H9 (cell line): ENCODE measurements at regions not wholly inside any gene's neighbourhood (a gene's known extent, or its start where the extent isn't known, plus 50 kb on each side); places are given as distances from the start of the nearest gene placed in this dataset.

Experiments used
- DNase-seq: peaks from one replicate; pipeline ENCODE4 v3.0.0-alpha.2; 2017
- H2AFZ ChIP-seq: one replicate; pipeline ENCODE4 v1.6.1; 2013; ENCODE audit warnings: mild to moderate bottlenecking, low read length, control low read depth, moderate library complexity
- H2AK5ac ChIP-seq: 2 replicates; pipeline ENCODE4 v1.6.1; 2013; ENCODE audit warnings: low read length, control low read depth, mixed read lengths; ENCODE audit not compliant: insufficient read length
- H2BK120ac ChIP-seq: one replicate; pipeline ENCODE4 v1.6.1; 2013; ENCODE audit warnings: low read depth, mild to moderate bottlenecking, low read length, control low read depth, inconsistent platforms; ENCODE audit not compliant: poor library complexity, severe bottlenecking
- H2BK12ac ChIP-seq: 2 replicates; pipeline ENCODE4 v1.6.1; 2013; ENCODE audit warnings: low read length, control low read depth, mixed read lengths, low read depth; ENCODE audit not compliant: insufficient read length
- H2BK15ac ChIP-seq: 2 replicates; pipeline ENCODE4 v1.6.1; 2013; ENCODE audit warnings: low read depth, low read length, control low read depth
- H2BK20ac ChIP-seq: one replicate; pipeline ENCODE4 v1.6.1; 2013; ENCODE audit warnings: low read depth, mild to moderate bottlenecking, low read length, control low read depth, inconsistent platforms; ENCODE audit not compliant: poor library complexity, severe bottlenecking
- H2BK5ac ChIP-seq: 2 replicates; pipeline ENCODE4 v1.6.1; 2013; ENCODE audit warnings: low read length, control low read depth, mixed read lengths; ENCODE audit not compliant: insufficient read length
- H3K14ac ChIP-seq: 2 replicates; pipeline ENCODE4 v1.6.1; 2013; ENCODE audit warnings: low read length, control low read depth; ENCODE audit not compliant: insufficient read depth
- H3K18ac ChIP-seq: 2 replicates; pipeline ENCODE4 v1.6.1; 2013; ENCODE audit warnings: low read depth, mild to moderate bottlenecking, mixed read lengths, low read length, control low read depth; ENCODE audit not compliant: insufficient read length
- H3K23ac ChIP-seq: 2 replicates; pipeline ENCODE4 v1.6.1; 2013; ENCODE audit warnings: low read length, control low read depth, mixed read lengths, low read depth; ENCODE audit not compliant: insufficient read length
- H3K23me2 ChIP-seq: 2 replicates; pipeline ENCODE4 v1.6.1; 2013; ENCODE audit warnings: low read depth, mild to moderate bottlenecking, mixed read lengths, low read length, control low read depth; ENCODE audit not compliant: insufficient read length, poor library complexity, severe bottlenecking
- H3K27ac ChIP-seq: 2 replicates; pipeline ENCODE4 v1.5.1; 2013; ENCODE audit warnings: low read length, control low read depth, mixed read lengths, low read depth; ENCODE audit not compliant: insufficient read length
- H3K27me3 ChIP-seq: 2 replicates; pipeline ENCODE4 v1.6.1; 2013; ENCODE audit warnings: low read length, control low read depth, inconsistent platforms; ENCODE audit not compliant: insufficient read depth
- H3K4ac ChIP-seq: 2 replicates; pipeline ENCODE4 v1.6.1; 2013; ENCODE audit warnings: low read depth, mild to moderate bottlenecking, control low read depth, inconsistent platforms, low read length, moderate library complexity
- H3K4me1 ChIP-seq: 2 replicates; pipeline ENCODE4 v1.6.1; 2013; ENCODE audit warnings: low read length, control low read depth, inconsistent platforms; ENCODE audit not compliant: insufficient read depth
- H3K4me2 ChIP-seq: 2 replicates; pipeline ENCODE4 v1.6.1; 2013; ENCODE audit warnings: low read length, control low read depth, mixed read lengths; ENCODE audit not compliant: insufficient read length, insufficient read depth
- H3K56ac ChIP-seq: 2 replicates; pipeline ENCODE4 v1.6.1; 2013; ENCODE audit warnings: low read depth, mild to moderate bottlenecking, mixed read lengths, low read length, control low read depth; ENCODE audit not compliant: insufficient read length
- H3K79me1 ChIP-seq: 2 replicates; pipeline ENCODE4 v1.6.1; 2013; ENCODE audit warnings: low read depth, mild to moderate bottlenecking, moderate library complexity, low read length, control low read depth, inconsistent platforms; ENCODE audit not compliant: insufficient read depth, poor library complexity, severe bottlenecking
- H3K79me2 ChIP-seq: 2 replicates; pipeline ENCODE4 v1.6.1; 2013; ENCODE audit warnings: low read length, control low read depth, inconsistent platforms; ENCODE audit not compliant: insufficient read depth
- H3K9ac ChIP-seq: 2 replicates; pipeline ENCODE4 v1.6.1; 2013; ENCODE audit warnings: low read length, control low read depth, mixed read lengths; ENCODE audit not compliant: insufficient read length; ENCODE audit errors: extremely low read depth
- H3K9me3 ChIP-seq: one replicate; pipeline ENCODE4 v1.6.1; 2013; ENCODE audit warnings: low read depth, low read length, inconsistent platforms; ENCODE audit not compliant: control insufficient read depth
- H3T11ph ChIP-seq: one replicate; pipeline ENCODE4 v1.6.1; 2013; ENCODE audit warnings: mild to moderate bottlenecking, low read length, control low read depth, inconsistent platforms
- H4K20me1 ChIP-seq: one replicate; pipeline ENCODE4 v1.6.1; 2013; ENCODE audit not compliant: control insufficient read depth, insufficient read length, insufficient read depth
- H4K5ac ChIP-seq: 2 replicates; pipeline ENCODE4 v1.6.1; 2013; ENCODE audit warnings: low read depth, mild to moderate bottlenecking, mixed read lengths, low read length, control low read depth; ENCODE audit not compliant: insufficient read length
- H4K8ac ChIP-seq: replicated peaks from 2 replicates; pipeline ENCODE4 v1.6.1; 2013; ENCODE audit warnings: low read length, control low read depth, mixed read lengths, low read depth; ENCODE audit not compliant: insufficient read length
- H4K91ac ChIP-seq: 2 replicates; pipeline ENCODE4 v1.6.1; 2013; ENCODE audit warnings: low read depth, mild to moderate bottlenecking, moderate library complexity, mixed read lengths, low read length, control low read depth; ENCODE audit not compliant: insufficient read length
- H3K27ac Mint-ChIP-seq, 3 experiments: 2 replicates in 2 of 3; 3 replicates in 1 of 3; pipeline ENCODE4 v1.8.0; 2020 to 2021; ENCODE audit warnings: mixed read lengths in 3 of 3, mild to moderate bottlenecking in 1 of 3, moderate library complexity in 1 of 3
- H3K27me3 Mint-ChIP-seq: 2 replicates; pipeline ENCODE4 v1.8.0; 2021; ENCODE audit warnings: low read depth, mild to moderate bottlenecking, moderate library complexity, mixed read lengths
- H3K36me3 Mint-ChIP-seq, 3 experiments: 2 replicates in 2 of 3; 3 replicates in 1 of 3; pipeline ENCODE4 v1.8.0; 2020 to 2021; ENCODE audit warnings: low read depth in 3 of 3, mixed read lengths in 3 of 3; ENCODE audit not compliant: insufficient read depth in 1 of 3
- H3K4me1 Mint-ChIP-seq, 2 experiments: 2 replicates each; pipeline ENCODE4 v1.8.0; 2020; ENCODE audit warnings: mixed read lengths in 2 of 2
- H3K4me3 Mint-ChIP-seq, 2 experiments: 2 replicates in 1 of 2; 3 replicates in 1 of 2; pipeline ENCODE4 v1.8.0; 2020 to 2021; ENCODE audit warnings: mild to moderate bottlenecking in 2 of 2, mixed read lengths in 2 of 2, moderate library complexity in 1 of 2
- H3K9me3 Mint-ChIP-seq, 2 experiments: 2 replicates in 1 of 2; 3 replicates in 1 of 2; pipeline ENCODE4 v1.8.0; 2020; ENCODE audit warnings: mild to moderate bottlenecking in 2 of 2, mixed read lengths in 2 of 2, moderate library complexity in 1 of 2
- CTCF ChIP-seq: fragments of 200-600 bp; sonication (generic); conservative IDR thresholded peaks from 3 replicates; pipeline ENCODE4 v1.8.0; 2021; ENCODE audit warnings: antibody characterized with exemption, mild to moderate bottlenecking
- WGBS: extraction: QIAGEN DNeasy Blood & Tissue Kit; methylation state at CpG from one replicate; pipeline ENCODE4 v1.1.7; 2013; ENCODE audit warnings: missing lambda C conversion rate, low lambda C conversion rate, mixed read lengths; ENCODE audit not compliant: insufficient read length; ENCODE audit errors: extremely low coverage; 5-methylcytosine and 5-hydroxymethylcytosine counted together

GRCh38 chr10:110372656-110373055 lies 67.9 kb upstream of the SMNDC1 start:
- Histone ChIP-seq H3K79me2 (no peaks in the 10 kb centered on the region), H3K4me2 (no peak overlapping the region), H2BK20ac (no peak overlapping the region), H4K5ac (no peak overlapping the region), H3K27ac (no peak overlapping the region), H3T11ph (no peak overlapping the region), H2BK12ac (no peak overlapping the region), H3K9ac (no peak overlapping the region), H4K8ac (no peak overlapping the region), H3K79me1 (no peaks in the 10 kb centered on the region), H3K4me1 (peaks cover 2% of the 10 kb centered on the region; the same call in 1 of the 2 replicates), H3K18ac (no peak overlapping the region), H4K91ac (no peak overlapping the region), H3K4ac (no peak overlapping the region), H3K27me3 (no peaks in the 10 kb centered on the region), H3K9me3 (no peaks in the 10 kb centered on the region), H2AFZ (no peak overlapping the region), H3K56ac (no peak overlapping the region), H2BK5ac (no peak overlapping the region), H2AK5ac (no peak overlapping the region), H3K14ac (no peak overlapping the region), H2BK120ac (no peak overlapping the region), H4K20me1 (no peaks in the 10 kb centered on the region), H3K23ac (no peak overlapping the region), H3K23me2 (no peaks in the 10 kb centered on the region), H2BK15ac (no peak overlapping the region)
- Mint-ChIP-seq H3K4me1 (peaks cover 9% of the 10 kb centered on the region in 2 experiments; a peak in 3 of 4 replicates), H3K36me3 (no peaks in the 10 kb centered on the region), H3K27ac (no peak overlapping the region), H3K4me3 (no peak overlapping the region), H3K9me3 (no peaks in the 10 kb centered on the region), H3K27me3 (peaks cover 2% of the 10 kb centered on the region; the same call in 1 of the 2 replicates)
- no CpG with 5 or more reads among the region's 1 CpG for WGBS
- TF ChIP-seq CTCF: no peak
- DNase-seq: no peak
